ENCODE measurements at regions not wholly inside any gene's neighbourhood (a gene's known extent, or its start where the extent isn't known, plus 50 kb on each side); places are given as distances from the start of the nearest gene placed in this dataset.

DNA sequence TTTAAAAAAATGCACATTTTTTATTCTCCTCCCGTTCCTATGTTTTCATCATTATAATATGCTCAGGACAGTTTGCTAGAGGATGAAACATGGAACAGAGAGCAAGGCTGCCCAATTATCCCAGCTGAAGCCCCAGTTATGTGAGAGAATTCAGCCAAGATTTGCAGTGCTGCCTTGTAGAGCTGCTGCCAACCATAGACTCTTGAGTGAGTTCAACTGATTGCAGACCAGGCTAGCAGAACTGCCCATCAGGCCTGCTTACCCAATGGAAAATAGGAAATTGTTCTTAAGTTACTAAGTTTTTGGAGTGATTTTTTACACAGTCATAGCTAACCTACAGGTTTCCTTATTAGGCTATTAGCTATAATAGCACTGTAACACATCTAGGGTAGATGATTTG lies 128.7 kb upstream of the VGLL2 start:
- Histone ChIP-seq H3K27ac (ENCODE audit: low read depth, low read length) (no peak overlapping the region), H3K36me3 (ENCODE audit: control insufficient read depth in 2 of 3, insufficient read depth in 3 of 3, low read length in 3 of 3) (no peaks in the 10 kb centered on the region), H3K4me3 (ENCODE audit: low read length) (no peak overlapping the region), H3K4me1 (ENCODE audit: control insufficient read depth in 2 of 2, insufficient read depth in 2 of 2, low read length in 2 of 2) (no peaks in the 10 kb centered on the region), H3K27me3 (ENCODE audit: control insufficient read depth in 2 of 2, insufficient read depth in 2 of 2, low read length in 2 of 2) (no peaks in the 10 kb centered on the region), H3K9me3 (ENCODE audit: control insufficient read depth in 2 of 3, low read length in 3 of 3) (no peaks in the 10 kb centered on the region)
- no peak for ATAC-seq
- Mint-ChIP-seq H3K4me3 (no peak overlapping the region), H3K27me3 (peaks cover 0 to 4% (median 0%) of the 10 kb centered on the region in 5 donors), H3K27ac (no peak overlapping the region), H3K36me3 (peaks cover 0 to 4% (median 0%) of the 10 kb centered on the region in 5 donors), H3K4me1 (no peaks in the 10 kb centered on the region), H3K9me3 (peaks cover 0 to 11% (median 0%) of the 10 kb centered on the region in 11 donors)
- CTCF ChIA-PET: no interaction called here
- no peak for DNase-seq
- intact Hi-C loops (cut with micrococcal nuclease): no loop called here
- POLR2A ChIA-PET: no interaction called here

DNA sequence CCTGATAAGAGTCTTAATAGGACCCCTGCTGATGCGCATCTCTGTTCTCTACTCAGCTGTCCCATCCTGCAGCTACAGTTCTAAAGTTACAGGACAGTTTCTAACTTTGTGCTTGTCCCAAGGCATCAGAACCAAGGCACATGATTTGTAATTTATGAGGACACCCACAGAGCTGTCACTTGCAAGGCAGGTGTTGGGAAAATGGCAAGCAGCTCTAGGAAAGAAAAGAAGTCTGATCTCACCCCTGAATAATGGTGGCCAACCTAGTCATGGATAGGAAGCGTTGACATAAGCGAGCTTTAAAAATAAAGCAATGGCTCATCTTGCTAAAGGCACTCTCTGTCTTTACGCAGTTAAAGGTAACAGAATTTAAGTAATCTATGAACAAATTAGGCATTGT lies 127.6 kb upstream of the VGLL2 start:
- Mint-ChIP-seq H3K27ac (no peak overlapping the region), H3K27me3 (peaks cover 0 to 4% (median 0%) of the 10 kb centered on the region in 5 donors), H3K36me3 (peaks cover 0 to 4% (median 0%) of the 10 kb centered on the region in 5 donors), H3K4me3 (no peak overlapping the region), H3K9me3 (peaks cover 0 to 15% (median 0%) of the 10 kb centered on the region in 11 donors), H3K4me1 (no peaks in the 10 kb centered on the region)
- Histone ChIP-seq H3K9me3 (ENCODE audit: control insufficient read depth in 2 of 3, low read length in 3 of 3) (no peaks in the 10 kb centered on the region), H3K27me3 (ENCODE audit: control insufficient read depth in 2 of 2, insufficient read depth in 2 of 2, low read length in 2 of 2) (no peaks in the 10 kb centered on the region), H3K4me3 (ENCODE audit: low read length) (no peak overlapping the region), H3K36me3 (ENCODE audit: control insufficient read depth in 2 of 3, insufficient read depth in 3 of 3, low read length in 3 of 3) (no peaks in the 10 kb centered on the region), H3K4me1 (ENCODE audit: control insufficient read depth in 2 of 2, insufficient read depth in 2 of 2, low read length in 2 of 2) (no peaks in the 10 kb centered on the region), H3K27ac (ENCODE audit: low read depth, low read length) (no peak overlapping the region)
- POLR2A ChIA-PET: no interaction called here
- DNase-seq (no peak), ATAC-seq (no peak)
- CTCF ChIA-PET: no interaction called here
- intact Hi-C loops (cut with micrococcal nuclease): no loop called here

DNA sequence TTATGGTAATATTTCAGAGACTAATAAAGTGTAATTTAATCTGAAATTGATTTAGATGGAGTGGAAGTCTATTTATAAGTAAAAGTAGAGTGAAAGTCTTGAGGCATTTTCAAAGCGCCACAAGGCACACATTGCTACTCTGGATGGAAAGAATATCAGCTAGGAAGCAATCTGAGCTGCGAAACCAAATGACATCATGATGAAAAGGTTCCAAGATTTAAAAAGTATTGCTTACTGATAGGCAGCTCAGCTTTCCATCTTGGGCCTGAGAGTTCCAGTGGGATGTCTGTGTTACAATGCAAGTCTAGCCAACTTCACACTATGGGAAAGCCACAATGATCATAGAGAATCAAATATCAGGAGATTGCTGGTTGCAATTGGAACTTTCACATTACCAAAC lies 126.9 kb upstream of the VGLL2 start:
- peaks cover 0 to 4% (median 0%) of the 10 kb centered on the region in 5 donors for H3K27me3 Mint-ChIP-seq
- H3K4me1 Mint-ChIP-seq: no peaks in the 10 kb centered on the region
- Histone ChIP-seq H3K4me3 (ENCODE audit: low read length) (no peak overlapping the region), H3K36me3 (ENCODE audit: control insufficient read depth in 2 of 3, insufficient read depth in 3 of 3, low read length in 3 of 3) (no peaks in the 10 kb centered on the region), H3K27me3 (ENCODE audit: control insufficient read depth in 2 of 2, insufficient read depth in 2 of 2, low read length in 2 of 2) (no peaks in the 10 kb centered on the region), H3K27ac (ENCODE audit: low read depth, low read length) (no peak overlapping the region), H3K4me1 (ENCODE audit: control insufficient read depth in 2 of 2, insufficient read depth in 2 of 2, low read length in 2 of 2) (no peaks in the 10 kb centered on the region), H3K9me3 (ENCODE audit: control insufficient read depth in 2 of 3, low read length in 3 of 3) (no peaks in the 10 kb centered on the region)
- ATAC-seq: no peak
- H3K9me3 Mint-ChIP-seq: peaks cover 0 to 15% (median 0%) of the 10 kb centered on the region in 11 donors
- DNase-seq: no peak
- peaks cover 0 to 4% (median 0%) of the 10 kb centered on the region in 5 donors for H3K36me3 Mint-ChIP-seq
- no peak overlapping the region for H3K27ac Mint-ChIP-seq
- intact Hi-C loops (cut with micrococcal nuclease): no loop called here
- POLR2A ChIA-PET: no interaction called here
- H3K4me3 Mint-ChIP-seq: no peak overlapping the region
- CTCF ChIA-PET: no interaction called here

DNA sequence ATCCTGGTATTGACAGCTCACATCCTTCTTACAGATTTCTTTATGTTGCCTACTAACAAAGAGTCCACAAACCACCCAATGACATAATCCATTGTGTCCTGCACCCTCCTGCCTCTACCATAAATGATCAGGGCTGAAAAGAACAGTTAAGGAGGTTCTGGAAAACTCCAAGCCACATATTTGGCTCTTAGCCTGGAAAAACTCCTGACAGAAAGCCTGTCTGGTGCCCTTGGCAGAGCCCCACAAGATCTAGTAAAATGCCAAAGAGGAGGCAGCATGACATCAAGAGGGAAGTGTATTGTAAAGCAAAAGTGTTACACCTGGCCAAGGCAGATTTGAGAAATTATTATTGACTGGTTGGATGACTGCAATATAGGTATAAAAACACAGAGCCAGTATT lies 126.4 kb upstream of the VGLL2 start:
- Mint-ChIP-seq H3K4me1 (no peaks in the 10 kb centered on the region), H3K9me3 (peaks cover 0 to 15% (median 1%) of the 10 kb centered on the region in 11 donors), H3K27ac (no peak overlapping the region), H3K4me3 (no peak overlapping the region), H3K27me3 (peaks cover 0 to 4% (median 0%) of the 10 kb centered on the region in 5 donors), H3K36me3 (peaks cover 0 to 4% (median 0%) of the 10 kb centered on the region in 5 donors)
- Histone ChIP-seq H3K4me1 (ENCODE audit: control insufficient read depth in 2 of 2, insufficient read depth in 2 of 2, low read length in 2 of 2) (no peaks in the 10 kb centered on the region), H3K9me3 (ENCODE audit: control insufficient read depth in 2 of 3, low read length in 3 of 3) (no peaks in the 10 kb centered on the region), H3K27ac (ENCODE audit: low read depth, low read length) (no peak overlapping the region), H3K36me3 (ENCODE audit: control insufficient read depth in 2 of 3, insufficient read depth in 3 of 3, low read length in 3 of 3) (no peaks in the 10 kb centered on the region), H3K4me3 (ENCODE audit: low read length) (no peak overlapping the region), H3K27me3 (ENCODE audit: control insufficient read depth in 2 of 2, insufficient read depth in 2 of 2, low read length in 2 of 2) (no peaks in the 10 kb centered on the region)
- ChIA-PET CTCF (no interaction called here), POLR2A (no interaction called here)
- intact Hi-C loops (cut with micrococcal nuclease): no loop called here
- no peak for ATAC-seq
- DNase-seq: no peak

DNA sequence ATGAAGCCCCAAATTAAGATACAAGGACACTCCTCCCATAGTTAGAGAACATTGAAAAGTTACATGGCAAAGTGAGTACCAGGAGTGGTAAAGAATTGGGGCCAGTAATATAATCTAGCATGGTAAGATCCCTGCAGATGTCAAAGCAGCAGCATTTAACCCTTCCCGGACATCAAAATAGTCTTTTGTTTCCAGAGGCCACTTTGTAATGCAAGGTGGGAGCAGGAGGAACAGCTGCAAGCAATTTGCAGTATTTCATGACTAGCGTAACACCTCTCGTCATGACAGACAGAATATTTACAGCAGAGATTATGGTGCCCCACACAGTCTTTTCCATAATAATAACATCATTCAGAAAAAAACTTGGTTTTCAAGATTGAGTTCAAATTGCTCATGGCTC lies 123.2 kb upstream of the VGLL2 start:
- peaks cover 0 to 19% (median 5%) of the 10 kb centered on the region in 11 donors for H3K9me3 Mint-ChIP-seq
- CTCF ChIA-PET: no interaction called here
- POLR2A ChIA-PET: no interaction called here
- no peaks in the 10 kb centered on the region for H3K27me3 ChIP-seq (ENCODE audit: control insufficient read depth in 2 of 2, insufficient read depth in 2 of 2, low read length in 2 of 2)
- H3K9me3 ChIP-seq (ENCODE audit: control insufficient read depth in 2 of 3, low read length in 3 of 3): peaks cover 0 to 3% (median 0%) of the 10 kb centered on the region in 3 experiments
- no peak overlapping the region for H3K27ac ChIP-seq (ENCODE audit: low read depth, low read length)
- H3K27ac Mint-ChIP-seq: no peak overlapping the region
- peaks cover 0 to 4% (median 0%) of the 10 kb centered on the region in 5 donors for H3K27me3 Mint-ChIP-seq
- ATAC-seq (no peak), DNase-seq (no peak)
- no peaks in the 10 kb centered on the region for H3K36me3 ChIP-seq (ENCODE audit: control insufficient read depth in 2 of 3, insufficient read depth in 3 of 3, low read length in 3 of 3)
- intact Hi-C loops (cut with micrococcal nuclease): no loop called here
- no peaks in the 10 kb centered on the region for H3K4me1 ChIP-seq (ENCODE audit: control insufficient read depth in 2 of 2, insufficient read depth in 2 of 2, low read length in 2 of 2)
- H3K36me3 Mint-ChIP-seq: peaks cover 0 to 4% (median 0%) of the 10 kb centered on the region in 5 donors
- H3K4me3 Mint-ChIP-seq: no peak overlapping the region
- H3K4me1 Mint-ChIP-seq: no peaks in the 10 kb centered on the region
- no peak overlapping the region for H3K4me3 ChIP-seq (ENCODE audit: low read length)

DNA sequence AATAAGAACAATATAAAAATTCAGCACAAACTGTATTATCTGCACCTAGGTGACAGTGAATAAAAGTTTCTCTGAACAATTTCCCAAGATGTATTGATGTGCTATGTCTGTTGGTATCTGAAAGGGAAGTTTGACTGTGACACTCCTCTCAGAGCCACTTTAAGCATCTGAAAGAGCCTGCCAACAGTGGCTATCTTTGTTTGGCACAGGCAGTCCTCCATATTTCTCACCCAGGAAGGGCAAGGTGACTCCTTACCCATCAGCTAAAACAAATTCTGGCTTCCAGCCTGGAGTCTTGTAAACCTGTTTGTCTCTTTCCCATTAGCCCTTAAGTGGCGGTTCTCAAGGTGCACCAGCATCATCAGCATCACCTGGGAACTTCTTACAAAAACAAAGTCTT lies 122.4 kb upstream of the VGLL2 start:
- H3K4me1 ChIP-seq (ENCODE audit: control insufficient read depth in 2 of 2, insufficient read depth in 2 of 2, low read length in 2 of 2): no peaks in the 10 kb centered on the region
- H3K4me3 ChIP-seq (ENCODE audit: low read length): no peak overlapping the region
- Mint-ChIP-seq H3K9me3 (peaks cover 0 to 18% (median 4%) of the 10 kb centered on the region in 11 donors), H3K27me3 (no peaks in the 10 kb centered on the region), H3K36me3 (no peaks in the 10 kb centered on the region), H3K4me1 (no peaks in the 10 kb centered on the region), H3K4me3 (no peak overlapping the region), H3K27ac (no peak overlapping the region)
- ChIA-PET POLR2A (no interaction called here), CTCF (no interaction called here)
- intact Hi-C loops (cut with micrococcal nuclease): no loop called here
- DNase-seq (no peak), ATAC-seq (no peak)
- no peaks in the 10 kb centered on the region for H3K36me3 ChIP-seq (ENCODE audit: control insufficient read depth in 2 of 3, insufficient read depth in 3 of 3, low read length in 3 of 3)
- H3K27ac ChIP-seq (ENCODE audit: low read depth, low read length): no peak overlapping the region
- H3K9me3 ChIP-seq (ENCODE audit: control insufficient read depth in 2 of 3, low read length in 3 of 3): peaks cover 0 to 3% (median 0%) of the 10 kb centered on the region in 3 experiments
- H3K27me3 ChIP-seq (ENCODE audit: control insufficient read depth in 2 of 2, insufficient read depth in 2 of 2, low read length in 2 of 2): no peaks in the 10 kb centered on the region

DNA sequence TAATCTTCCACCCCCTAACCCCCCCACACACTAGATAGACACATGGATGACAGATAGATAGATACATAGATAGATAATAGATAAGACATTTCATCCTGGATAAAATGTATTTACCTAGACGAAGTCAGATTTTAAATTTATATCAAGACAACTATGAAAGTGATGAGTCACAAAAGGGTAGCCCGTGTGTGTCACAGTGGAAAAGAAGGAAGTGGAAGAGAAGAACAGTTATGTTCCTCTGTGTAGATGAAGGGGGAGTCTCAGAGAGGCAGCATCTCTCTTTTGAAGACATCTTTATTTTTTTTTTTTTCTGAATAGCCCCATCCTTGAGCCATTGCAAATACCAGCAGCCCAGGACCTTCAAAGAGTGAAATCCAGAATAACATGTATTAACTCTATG lies 121.7 kb upstream of the VGLL2 start:
- peaks cover under 1 to 19% (median 4%) of the 10 kb centered on the region in 11 donors for H3K9me3 Mint-ChIP-seq

More for the DNA sequence above, 121.7 kb upstream of the VGLL2 start:
- DNase-seq (no peak), ATAC-seq (no peak)
- Mint-ChIP-seq H3K27me3 (no peaks in the 10 kb centered on the region), H3K4me1 (no peaks in the 10 kb centered on the region), H3K4me3 (no peak overlapping the region), H3K36me3 (no peaks in the 10 kb centered on the region), H3K27ac (no peak overlapping the region)
- ChIA-PET CTCF (no interaction called here), POLR2A (no interaction called here)
- no peaks in the 10 kb centered on the region for H3K27me3 ChIP-seq (ENCODE audit: control insufficient read depth in 2 of 2, insufficient read depth in 2 of 2, low read length in 2 of 2)
- H3K4me3 ChIP-seq (ENCODE audit: low read length): no peak overlapping the region
- intact Hi-C loops (cut with micrococcal nuclease): no loop called here
- H3K27ac ChIP-seq (ENCODE audit: low read depth, low read length): no peak overlapping the region
- H3K9me3 ChIP-seq (ENCODE audit: control insufficient read depth in 2 of 3, low read length in 3 of 3): peaks cover 0 to 3% (median 0%) of the 10 kb centered on the region in 3 experiments
- H3K36me3 ChIP-seq (ENCODE audit: control insufficient read depth in 2 of 3, insufficient read depth in 3 of 3, low read length in 3 of 3): no peaks in the 10 kb centered on the region
- no peaks in the 10 kb centered on the region for H3K4me1 ChIP-seq (ENCODE audit: control insufficient read depth in 2 of 2, insufficient read depth in 2 of 2, low read length in 2 of 2)
